GM23338 (cell line): ENCODE measurements at regions not wholly inside any gene's neighbourhood (a gene's known extent, or its start where the extent isn't known, plus 50 kb on each side); places are given as distances from the start of the nearest gene placed in this dataset.
"Not testable (repeated sequence)": the region's sequence is repeated elsewhere in the genome, so short reads cannot be mapped to it uniquely, and the experiment has no call there.

ENCODE experiments used
- ATAC-seq: fragments of 200-7000 bp; cut with Tn5 transposase; 3 replicates; pipeline ENCODE4 v1.9.1; 2020
- DNase-seq: peaks from one replicate; pipeline ENCODE4 v3.0.0-alpha.2; 2015; ENCODE audit warnings: low spot score
- H2AFZ ChIP-seq: fragments of 200-600 bp; sonication (generic); 2 replicates; pipeline ENCODE4 v1.8.0; 2016; ENCODE audit warnings: antibody characterized with exemption, mild to moderate bottlenecking, moderate library complexity
- H3F3A ChIP-seq: fragments of 200-600 bp; sonication (generic); replicated peaks from 2 replicates; pipeline ENCODE4 v1.8.0; 2017; ENCODE audit warnings: antibody characterized with exemption, mixed run types, low read depth
- H3K27ac ChIP-seq: fragments of 200-600 bp; sonication (generic); 2 replicates; pipeline ENCODE4 v1.6.1; 2016; ENCODE audit warnings: low read depth
- H3K27me3 ChIP-seq: fragments of 200-600 bp; sonication (generic); 2 replicates; pipeline ENCODE4 v1.8.0; 2016; ENCODE audit warnings: mild to moderate bottlenecking, mixed run types, moderate library complexity; ENCODE audit not compliant: insufficient read depth
- H3K36me3 ChIP-seq: fragments of 200-600 bp; sonication (generic); 2 replicates; pipeline ENCODE4 v1.8.0; 2016; ENCODE audit warnings: mild to moderate bottlenecking; ENCODE audit not compliant: insufficient read depth
- H3K4me1 ChIP-seq: fragments of 200-600 bp; sonication (generic); 2 replicates; pipeline ENCODE4 v1.8.0; 2016; ENCODE audit warnings: mild to moderate bottlenecking, moderate library complexity; ENCODE audit not compliant: insufficient read depth
- H3K4me2 ChIP-seq: fragments of 200-600 bp; sonication (generic); 2 replicates; pipeline ENCODE4 v1.7.1; 2017; ENCODE audit warnings: mixed run types
- H3K4me3 ChIP-seq: fragments of 200-600 bp; sonication (generic); 2 replicates; pipeline ENCODE4 v1.6.1; 2016; ENCODE audit warnings: mixed run types
- H3K79me2 ChIP-seq: fragments of 200-600 bp; sonication (generic); replicated peaks from 2 replicates; pipeline ENCODE4 v1.8.0; 2017; ENCODE audit warnings: mild to moderate bottlenecking; ENCODE audit not compliant: insufficient read depth
- H3K9me2 ChIP-seq: fragments of 200-600 bp; sonication (generic); 2 replicates; pipeline ENCODE4 v1.8.0; 2017; ENCODE audit not compliant: insufficient read depth
- H4K20me1 ChIP-seq: fragments of 200-600 bp; sonication (generic); replicated peaks from 2 replicates; pipeline ENCODE4 v1.8.0; 2017; ENCODE audit warnings: mild to moderate bottlenecking; ENCODE audit not compliant: insufficient read depth
- H3K27ac Mint-ChIP-seq: 2 replicates; pipeline ENCODE4 v1.8.0; 2020; ENCODE audit warnings: inconsistent platforms, mild to moderate bottlenecking, moderate library complexity, mixed read lengths
- H3K27me3 Mint-ChIP-seq: 3 replicates; pipeline ENCODE4 v1.8.0; 2022; ENCODE audit warnings: low read depth, mild to moderate bottlenecking, moderate library complexity, mixed read lengths, inconsistent platforms; ENCODE audit not compliant: insufficient read depth, poor library complexity
- H3K36me3 Mint-ChIP-seq: 3 replicates; pipeline ENCODE4 v1.8.0; 2021; ENCODE audit warnings: low read depth, mild to moderate bottlenecking, inconsistent platforms, moderate library complexity, mixed read lengths
- H3K4me1 Mint-ChIP-seq: 3 replicates; pipeline ENCODE4 v1.8.0; 2020; ENCODE audit warnings: mild to moderate bottlenecking, inconsistent platforms, mixed read lengths
- H3K4me3 Mint-ChIP-seq: 3 replicates; pipeline ENCODE4 v1.8.0; 2021; ENCODE audit warnings: moderate library complexity, mild to moderate bottlenecking, inconsistent platforms, mixed read lengths
- H3K9me3 Mint-ChIP-seq: 3 replicates; pipeline ENCODE4 v1.8.0; 2020; ENCODE audit warnings: moderate library complexity, mild to moderate bottlenecking, inconsistent platforms, mixed read lengths
- CREB1 ChIP-seq: fragments of 250-450 bp; sonication (Bioruptor Pico); IDR thresholded peaks from 2 replicates; pipeline ENCODE4 v1.5.0; 2020; ENCODE audit warnings: low read depth, mild to moderate bottlenecking, moderate library complexity
- EZH2 ChIP-seq: fragments of 200-600 bp; sonication (generic); IDR thresholded peaks from one replicate; pipeline ENCODE4 v1.8.0; 2017; ENCODE audit warnings: antibody characterized with exemption, mild to moderate bottlenecking, low read depth; ENCODE audit not compliant: unreplicated experiment
- NANOG ChIP-seq: IDR thresholded peaks from 2 replicates; pipeline ENCODE4 v1.6.1; 2016; ENCODE audit warnings: antibody characterized with exemption, borderline replicate concordance
- REST ChIP-seq: IDR thresholded peaks from one replicate; pipeline ENCODE4 v1.6.1; 2018; ENCODE audit warnings: antibody characterized with exemption; ENCODE audit not compliant: unreplicated experiment
- ZNF114 ChIP-seq: fragments of 250-450 bp; sonication (Bioruptor Pico); IDR thresholded peaks from 2 replicates; pipeline ENCODE4 v1.5.0; 2020; ENCODE audit warnings: mild to moderate bottlenecking, moderate library complexity
- ZNF331 ChIP-seq: fragments of 250-450 bp; sonication (Bioruptor Pico); IDR thresholded peaks from 2 replicates; pipeline ENCODE4 v1.5.0; 2020; ENCODE audit warnings: low read depth, mild to moderate bottlenecking, moderate library complexity
- TF ChIP-seq, protein P1 (sequence below): fragments of 250-450 bp; sonication (Bioruptor Pico); IDR thresholded peaks from 2 replicates; pipeline ENCODE4 v1.5.0; 2020; ENCODE audit warnings: mild to moderate bottlenecking, moderate library complexity

DNA sequence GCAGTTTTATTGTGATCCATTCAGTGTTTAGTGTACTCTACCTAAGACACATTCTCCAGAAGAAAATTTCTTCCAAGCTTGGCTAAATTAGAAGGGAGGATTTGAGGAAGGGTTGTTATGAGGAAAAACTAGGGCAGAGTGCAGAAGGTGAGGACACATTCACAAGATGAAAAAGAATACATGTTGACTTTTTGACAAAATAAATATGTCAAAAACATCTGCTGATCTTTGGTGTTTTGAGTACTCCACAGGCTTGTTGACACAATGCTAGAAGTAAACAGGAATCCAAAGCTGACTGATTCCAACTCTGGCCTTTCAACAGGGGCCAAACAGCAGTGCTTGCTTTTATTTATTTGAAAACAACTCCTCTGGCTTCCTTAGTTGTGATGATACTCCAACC lies 125.8 kb upstream of the SLC7A11 start (continued):
- TF ChIP-seq, protein P1, sequence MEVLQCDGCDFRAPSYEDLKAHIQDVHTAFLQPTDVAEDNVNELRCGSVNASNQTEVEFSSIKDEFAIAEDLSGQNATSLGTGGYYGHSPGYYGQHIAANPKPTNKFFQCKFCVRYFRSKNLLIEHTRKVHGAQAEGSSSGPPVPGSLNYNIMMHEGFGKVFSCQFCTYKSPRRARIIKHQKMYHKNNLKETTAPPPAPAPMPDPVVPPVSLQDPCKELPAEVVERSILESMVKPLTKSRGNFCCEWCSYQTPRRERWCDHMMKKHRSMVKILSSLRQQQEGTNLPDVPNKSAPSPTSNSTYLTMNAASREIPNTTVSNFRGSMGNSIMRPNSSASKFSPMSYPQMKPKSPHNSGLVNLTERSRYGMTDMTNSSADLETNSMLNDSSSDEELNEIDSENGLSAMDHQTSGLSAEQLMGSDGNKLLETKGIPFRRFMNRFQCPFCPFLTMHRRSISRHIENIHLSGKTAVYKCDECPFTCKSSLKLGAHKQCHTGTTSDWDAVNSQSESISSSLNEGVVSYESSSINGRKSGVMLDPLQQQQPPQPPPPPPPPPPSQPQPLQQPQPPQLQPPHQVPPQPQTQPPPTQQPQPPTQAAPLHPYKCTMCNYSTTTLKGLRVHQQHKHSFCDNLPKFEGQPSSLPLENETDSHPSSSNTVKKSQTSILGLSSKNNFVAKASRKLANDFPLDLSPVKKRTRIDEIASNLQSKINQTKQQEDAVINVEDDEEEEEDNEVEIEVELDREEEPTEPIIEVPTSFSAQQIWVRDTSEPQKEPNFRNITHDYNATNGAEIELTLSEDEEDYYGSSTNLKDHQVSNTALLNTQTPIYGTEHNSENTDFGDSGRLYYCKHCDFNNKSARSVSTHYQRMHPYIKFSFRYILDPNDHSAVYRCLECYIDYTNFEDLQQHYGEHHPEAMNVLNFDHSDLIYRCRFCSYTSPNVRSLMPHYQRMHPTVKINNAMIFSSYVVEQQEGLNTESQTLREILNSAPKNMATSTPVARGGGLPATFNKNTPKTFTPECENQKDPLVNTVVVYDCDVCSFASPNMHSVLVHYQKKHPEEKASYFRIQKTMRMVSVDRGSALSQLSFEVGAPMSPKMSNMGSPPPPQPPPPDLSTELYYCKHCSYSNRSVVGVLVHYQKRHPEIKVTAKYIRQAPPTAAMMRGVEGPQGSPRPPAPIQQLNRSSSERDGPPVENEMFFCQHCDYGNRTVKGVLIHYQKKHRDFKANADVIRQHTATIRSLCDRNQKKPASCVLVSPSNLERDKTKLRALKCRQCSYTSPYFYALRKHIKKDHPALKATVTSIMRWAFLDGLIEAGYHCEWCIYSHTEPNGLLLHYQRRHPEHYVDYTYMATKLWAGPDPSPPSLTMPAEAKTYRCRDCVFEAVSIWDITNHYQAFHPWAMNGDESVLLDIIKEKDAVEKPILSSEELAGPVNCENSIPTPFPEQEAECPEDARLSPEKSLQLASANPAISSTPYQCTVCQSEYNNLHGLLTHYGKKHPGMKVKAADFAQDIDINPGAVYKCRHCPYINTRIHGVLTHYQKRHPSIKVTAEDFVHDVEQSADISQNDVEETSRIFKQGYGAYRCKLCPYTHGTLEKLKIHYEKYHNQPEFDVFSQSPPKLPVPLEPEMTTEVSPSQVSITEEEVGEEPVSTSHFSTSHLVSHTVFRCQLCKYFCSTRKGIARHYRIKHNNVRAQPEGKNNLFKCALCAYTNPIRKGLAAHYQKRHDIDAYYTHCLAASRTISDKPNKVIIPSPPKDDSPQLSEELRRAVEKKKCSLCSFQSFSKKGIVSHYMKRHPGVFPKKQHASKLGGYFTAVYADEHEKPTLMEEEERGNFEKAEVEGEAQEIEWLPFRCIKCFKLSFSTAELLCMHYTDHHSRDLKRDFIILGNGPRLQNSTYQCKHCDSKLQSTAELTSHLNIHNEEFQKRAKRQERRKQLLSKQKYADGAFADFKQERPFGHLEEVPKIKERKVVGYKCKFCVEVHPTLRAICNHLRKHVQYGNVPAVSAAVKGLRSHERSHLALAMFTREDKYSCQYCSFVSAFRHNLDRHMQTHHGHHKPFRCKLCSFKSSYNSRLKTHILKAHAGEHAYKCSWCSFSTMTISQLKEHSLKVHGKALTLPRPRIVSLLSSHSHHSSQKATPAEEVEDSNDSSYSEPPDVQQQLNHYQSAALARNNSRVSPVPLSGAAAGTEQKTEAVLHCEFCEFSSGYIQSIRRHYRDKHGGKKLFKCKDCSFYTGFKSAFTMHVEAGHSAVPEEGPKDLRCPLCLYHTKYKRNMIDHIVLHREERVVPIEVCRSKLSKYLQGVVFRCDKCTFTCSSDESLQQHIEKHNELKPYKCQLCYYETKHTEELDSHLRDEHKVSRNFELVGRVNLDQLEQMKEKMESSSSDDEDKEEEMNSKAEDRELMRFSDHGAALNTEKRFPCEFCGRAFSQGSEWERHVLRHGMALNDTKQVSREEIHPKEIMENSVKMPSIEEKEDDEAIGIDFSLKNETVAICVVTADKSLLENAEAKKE (CRISPR knock-in tag), result no peak
- no peak for TF ChIP-seq ZNF114
- no peak for TF ChIP-seq NANOG
- no peak for TF ChIP-seq EZH2
- no peak for TF ChIP-seq CREB1
- no peak for TF ChIP-seq REST
- TF ChIP-seq ZNF331 (CRISPR knock-in tag), result no peak

DNA sequence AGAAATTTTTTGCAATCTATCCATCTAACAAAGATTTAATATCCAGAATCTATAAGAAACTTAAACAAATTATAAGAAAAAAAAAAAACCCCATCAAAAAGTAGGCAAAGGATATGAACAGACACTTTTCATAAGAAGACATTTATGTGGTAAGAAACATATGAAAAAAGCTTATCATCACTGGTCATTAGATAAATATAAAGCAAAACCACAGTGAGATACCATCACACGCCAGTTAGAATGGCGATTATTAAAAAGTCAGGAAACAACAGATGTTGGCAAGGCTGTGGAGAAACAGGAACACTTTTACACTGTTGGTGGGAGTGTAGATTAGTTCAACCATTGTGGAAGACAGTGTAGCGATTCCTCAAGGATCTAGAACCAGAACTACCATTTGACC lies 110.3 kb upstream of the SLC7A11 start:
- ATAC-seq, H3K79me2 ChIP-seq, H3K27me3 ChIP-seq, H4K20me1 ChIP-seq, H3K4me3 Mint-ChIP-seq, H3K27me3 Mint-ChIP-seq, H3K4me2 ChIP-seq, H3K4me3 ChIP-seq, H2AFZ ChIP-seq, H3F3A ChIP-seq, H3K4me1 Mint-ChIP-seq, H3K36me3 ChIP-seq, H3K27ac Mint-ChIP-seq, H3K9me2 ChIP-seq, H3K27ac ChIP-seq, DNase-seq, H3K4me1 ChIP-seq: not testable (repeated sequence)
- peaks cover 47% of the 10 kb centered on the region for H3K9me3 Mint-ChIP-seq
- peaks cover 30% of the 10 kb centered on the region for H3K36me3 Mint-ChIP-seq
